Calu3 (cell line): ENCODE measurements at regions not wholly inside any gene's neighbourhood (a gene's known extent, or its start where the extent isn't known, plus 50 kb on each side); places are given as distances from the start of the nearest gene placed in this dataset.
"Not testable (repeated sequence)": the region's sequence is repeated elsewhere in the genome, so short reads cannot be mapped to it uniquely, and the experiment has no call there.

Experiments used
- BruUV-seq: library from RNA; stranded (reverse); fragments of 400-500 nt; replicated peaks from 2 replicates; lab custom pipeline; 2021; lab: Mats Ljungman, UMichigan
- CTCF ChIA-PET: fragments of 300-600 bp; sonication (Branson Sonifier 250); formaldehyde crosslinking; loops from one replicate; lab custom pipeline; 2022; ENCODE audit warnings: antibody characterized with exemption; lab: Charles Lee
- DNase-seq: peaks from one replicate; pipeline ENCODE4 v3.0.0; 2022
- H3K27ac Mint-ChIP-seq: one replicate; pipeline ENCODE4 v1.8.0; 2022; ENCODE audit warnings: mixed read lengths; ENCODE audit not compliant: unreplicated experiment
- H3K27me3 Mint-ChIP-seq: one replicate; pipeline ENCODE4 v1.8.0; 2022; ENCODE audit warnings: mixed read lengths; ENCODE audit not compliant: unreplicated experiment
- H3K36me3 Mint-ChIP-seq: one replicate; pipeline ENCODE4 v1.8.0; 2022; ENCODE audit warnings: mild to moderate bottlenecking, moderate library complexity, mixed read lengths; ENCODE audit not compliant: insufficient read depth, unreplicated experiment
- H3K4me1 Mint-ChIP-seq: one replicate; pipeline ENCODE4 v1.8.0; 2022; ENCODE audit warnings: mild to moderate bottlenecking, low read depth, mixed read lengths; ENCODE audit not compliant: unreplicated experiment
- H3K4me3 Mint-ChIP-seq: one replicate; pipeline ENCODE4 v1.8.0; 2022; ENCODE audit warnings: mild to moderate bottlenecking, low read depth, moderate library complexity, mixed read lengths; ENCODE audit not compliant: unreplicated experiment
- H3K9me3 Mint-ChIP-seq: one replicate; pipeline ENCODE4 v1.8.0; 2022; ENCODE audit warnings: low read depth, mixed read lengths; ENCODE audit not compliant: unreplicated experiment
- intact Hi-C: fragments of 100-400 bp; cut with micrococcal nuclease; formaldehyde crosslinking; loops from one replicate; pipeline ENCODE4 v1.10.0; 2022; ENCODE audit not compliant: unreplicated experiment
- TF ChIP-seq, protein P1 (sequence below): fragments of 200-600 bp; IDR thresholded peaks from one replicate; pipeline ENCODE4 v1.8.0; 2022; ENCODE audit warnings: antibody characterized with exemption; ENCODE audit not compliant: unreplicated experiment

DNA sequence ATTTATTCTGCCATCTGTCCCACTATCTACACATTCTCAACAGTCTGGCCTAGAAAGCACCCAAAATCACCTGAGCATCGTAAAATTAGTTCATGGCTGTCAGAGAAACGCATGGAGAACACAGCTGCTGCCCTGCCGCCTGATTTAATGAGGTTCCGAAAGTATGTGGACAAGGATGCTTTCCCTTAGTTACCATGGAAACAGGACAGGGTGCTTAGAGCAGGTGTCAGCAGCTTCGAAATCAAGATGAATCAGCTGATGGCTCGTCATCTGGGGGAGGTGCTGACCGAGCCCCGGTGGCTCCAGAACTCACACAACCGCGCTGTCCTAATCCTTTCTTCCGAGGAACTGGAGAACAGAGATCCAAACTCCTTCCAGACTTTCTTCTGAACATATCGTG, 151.5 kb downstream of the TEX36 start:
- intact Hi-C loops, result no loop called here
- Mint-ChIP-seq H3K27me3 (peaks cover 48% of the 10 kb centered on the region), H3K9me3 (no peaks in the 10 kb centered on the region), H3K4me1 (no peaks in the 10 kb centered on the region), H3K4me3 (no peak overlapping the region), H3K36me3 (no peaks in the 10 kb centered on the region), H3K27ac (no peak overlapping the region)
- BruUV-seq, result no TSS peak
- TF ChIP-seq, protein P1, sequence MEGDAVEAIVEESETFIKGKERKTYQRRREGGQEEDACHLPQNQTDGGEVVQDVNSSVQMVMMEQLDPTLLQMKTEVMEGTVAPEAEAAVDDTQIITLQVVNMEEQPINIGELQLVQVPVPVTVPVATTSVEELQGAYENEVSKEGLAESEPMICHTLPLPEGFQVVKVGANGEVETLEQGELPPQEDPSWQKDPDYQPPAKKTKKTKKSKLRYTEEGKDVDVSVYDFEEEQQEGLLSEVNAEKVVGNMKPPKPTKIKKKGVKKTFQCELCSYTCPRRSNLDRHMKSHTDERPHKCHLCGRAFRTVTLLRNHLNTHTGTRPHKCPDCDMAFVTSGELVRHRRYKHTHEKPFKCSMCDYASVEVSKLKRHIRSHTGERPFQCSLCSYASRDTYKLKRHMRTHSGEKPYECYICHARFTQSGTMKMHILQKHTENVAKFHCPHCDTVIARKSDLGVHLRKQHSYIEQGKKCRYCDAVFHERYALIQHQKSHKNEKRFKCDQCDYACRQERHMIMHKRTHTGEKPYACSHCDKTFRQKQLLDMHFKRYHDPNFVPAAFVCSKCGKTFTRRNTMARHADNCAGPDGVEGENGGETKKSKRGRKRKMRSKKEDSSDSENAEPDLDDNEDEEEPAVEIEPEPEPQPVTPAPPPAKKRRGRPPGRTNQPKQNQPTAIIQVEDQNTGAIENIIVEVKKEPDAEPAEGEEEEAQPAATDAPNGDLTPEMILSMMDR, result no peak
- CTCF ChIA-PET, result no interaction called here
- DNase-seq, result no peak

DNA sequence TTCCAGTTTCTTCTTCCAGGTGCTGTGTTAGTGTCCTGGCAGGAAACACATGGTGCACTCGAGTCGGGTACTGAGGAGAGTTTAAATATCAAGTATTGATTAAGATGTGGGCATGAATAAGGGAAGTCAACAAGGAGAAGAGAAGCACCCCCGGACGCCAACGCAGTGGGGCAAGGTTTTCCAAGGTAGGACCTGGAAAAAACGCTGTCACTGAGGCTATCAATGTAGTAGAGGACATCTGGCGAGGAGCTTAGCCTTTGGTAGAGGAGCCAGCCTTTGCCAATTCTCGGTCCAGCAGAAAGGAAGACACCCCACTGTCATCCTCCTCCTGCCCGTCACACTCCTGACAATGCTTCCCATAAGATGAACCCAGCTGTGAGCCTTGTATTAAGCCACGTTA, 159.6 kb downstream of the TEX36 start:
- TF ChIP-seq, protein P1, result no peak
- Mint-ChIP-seq H3K36me3 (no peaks in the 10 kb centered on the region), H3K27me3 (peaks cover 13% of the 10 kb centered on the region), H3K4me1 (no peaks in the 10 kb centered on the region), H3K4me3 (no peak overlapping the region), H3K27ac (no peak overlapping the region), H3K9me3 (peaks cover 2% of the 10 kb centered on the region)
- intact Hi-C loops, result no loop called here
- no peak for DNase-seq
- CTCF ChIA-PET, result no interaction called here
- BruUV-seq, result no TSS peak

DNA sequence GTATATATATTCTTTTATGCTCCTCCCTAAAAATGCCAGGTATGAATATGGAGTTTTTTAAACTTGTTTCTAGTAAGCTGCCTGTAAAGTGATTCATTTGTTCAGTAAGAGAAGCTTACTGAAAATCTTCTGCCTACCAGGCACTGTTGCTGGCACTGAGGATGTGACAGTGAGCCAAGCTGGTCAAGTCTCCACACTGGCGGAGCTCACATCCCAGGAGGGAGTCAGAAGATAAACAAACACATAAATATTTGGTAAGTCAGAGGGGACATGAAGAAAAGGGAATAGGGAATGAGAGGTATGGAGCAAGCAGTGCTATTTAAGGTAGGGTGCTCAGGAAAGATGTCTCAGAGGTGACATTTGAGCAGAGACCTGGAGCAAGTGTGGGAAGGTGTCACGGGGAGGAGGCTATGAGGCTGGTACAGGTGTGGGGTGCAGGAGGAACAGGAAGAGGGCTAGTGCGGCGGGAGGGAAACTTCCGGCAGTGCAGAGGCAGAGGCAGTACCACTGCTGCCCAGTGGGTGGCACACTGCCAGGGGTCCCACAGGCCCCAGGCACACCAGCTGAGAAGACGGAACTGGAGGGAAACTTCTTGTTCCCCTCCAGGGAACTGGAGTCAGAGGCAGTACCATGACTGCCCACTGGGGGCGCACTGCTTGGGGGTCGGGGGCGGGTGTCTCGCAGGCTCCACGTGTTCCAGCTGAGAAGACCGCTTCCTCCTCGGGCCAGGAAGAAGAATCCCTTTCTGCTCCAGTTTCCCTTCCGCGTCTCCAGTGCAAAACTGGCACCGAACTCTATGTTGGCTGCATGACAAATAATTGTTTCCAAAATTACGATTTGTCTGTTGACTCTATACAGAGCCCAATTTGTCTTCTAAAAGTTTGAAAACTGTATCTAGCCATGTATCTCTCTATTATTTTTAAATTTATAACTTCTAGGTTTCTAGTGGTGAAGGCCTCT, 161.0 kb downstream of the TEX36 start:
- no TSS peak for BruUV-seq
- CTCF ChIA-PET, result interaction anchor here (0.6 to 0.7 kb wide), 2 partner anchors 176 to 494 kb away, joined by 3 to 4 read pairs; no protein-coding TSS in a partner anchor
- intact Hi-C loops, result no loop called here
- Mint-ChIP-seq H3K27ac (no peak overlapping the region), H3K27me3 (peaks cover 13% of the 10 kb centered on the region), H3K36me3 (no peaks in the 10 kb centered on the region), H3K4me3 (no peak overlapping the region), H3K9me3 (peaks cover 2% of the 10 kb centered on the region), H3K4me1 (no peaks in the 10 kb centered on the region)
- no peak for DNase-seq
- TF ChIP-seq, protein P1, result peak; percentile 59

DNA sequence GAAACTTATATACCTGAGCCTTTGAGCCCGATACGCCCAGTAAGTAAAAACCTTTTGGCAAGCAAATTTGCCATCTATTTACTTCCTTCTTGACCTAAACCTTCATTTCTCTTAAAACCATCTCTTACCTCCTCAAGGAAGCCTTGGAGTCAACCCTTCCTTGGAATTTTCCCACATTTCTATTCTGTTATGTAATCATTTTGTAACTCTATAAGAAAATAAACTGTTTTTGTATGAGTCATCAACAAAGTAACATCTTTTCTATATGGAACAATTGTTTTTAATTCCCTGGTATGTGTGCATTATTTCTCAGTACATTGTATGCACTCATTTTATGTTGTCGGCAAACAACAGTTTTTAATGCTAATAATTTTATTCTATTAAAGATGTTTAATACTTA, 162.0 kb downstream of the TEX36 start:
- CTCF ChIA-PET, result no interaction called here
- Mint-ChIP-seq H3K9me3 (peaks cover 2% of the 10 kb centered on the region), H3K27ac (no peak overlapping the region), H3K36me3 (no peaks in the 10 kb centered on the region), H3K27me3 (peaks cover 13% of the 10 kb centered on the region), H3K4me1 (no peaks in the 10 kb centered on the region), H3K4me3 (no peak overlapping the region)
- intact Hi-C loops, result no loop called here
- TF ChIP-seq, protein P1, result no peak
- DNase-seq, result no peak
- no TSS peak for BruUV-seq

DNA sequence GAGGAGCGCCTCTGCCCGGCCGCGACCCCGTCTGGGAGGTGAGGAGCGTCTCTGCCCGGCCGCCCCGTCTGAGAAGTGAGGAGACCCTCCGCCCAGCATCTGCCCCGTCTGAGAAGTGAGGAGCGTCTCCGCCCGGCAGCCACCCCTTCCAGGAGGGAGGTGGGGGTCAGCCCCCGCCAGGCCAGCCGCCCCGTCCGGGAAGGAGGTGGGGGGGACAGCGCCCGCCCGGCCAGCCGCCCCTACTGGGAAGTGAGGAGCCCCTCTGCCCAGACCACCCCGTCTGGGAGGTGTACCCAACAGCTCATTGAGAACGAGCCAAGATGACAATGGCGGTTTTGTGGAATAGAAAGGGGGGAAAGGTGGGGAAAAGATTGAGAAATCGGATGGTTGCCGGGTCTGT, 164.6 kb downstream of the TEX36 start:
- DNase-seq, H3K4me1 Mint-ChIP-seq, CTCF ChIA-PET, H3K27ac Mint-ChIP-seq, intact Hi-C loops, H3K36me3 Mint-ChIP-seq, H3K9me3 Mint-ChIP-seq, BruUV-seq, H3K4me3 Mint-ChIP-seq: not testable (repeated sequence)
- H3K27me3 Mint-ChIP-seq, result peaks cover 18% of the 10 kb centered on the region
